GM18511 (cell line): ENCODE measurements at regions not wholly inside any gene's neighbourhood (a gene's known extent, or its start where the extent isn't known, plus 50 kb on each side); places are given as distances from the start of the nearest gene placed in this dataset.
"Not testable (repeated sequence)": the region's sequence is repeated elsewhere in the genome, so short reads cannot be mapped to it uniquely, and the experiment has no call there.

Experiments used
- ATAC-seq: cut with Tn5 transposase; IDR thresholded peaks from one replicate; pipeline ENCODE4 v1.9.1; 2021; ENCODE audit warnings: mild to moderate bottlenecking, moderate library complexity; ENCODE audit not compliant: unreplicated experiment

GRCh38 chr14:106522118-106522517 is 995.7 kb downstream of the TMEM121 start:
- not testable (repeated sequence) for ATAC-seq

- no peak for ATAC-seq
Measured at GRCh38 chr14:106522990-106523389, 996.6 kb downstream of the TMEM121 start.

GRCh38 chr14:106528717-106529116 is 1002.3 kb downstream of the TMEM121 start:
- ATAC-seq = no peak

GRCh38 chr14:106530031-106530422 is 1003.6 kb downstream of the TMEM121 start:
- no peak for ATAC-seq

GRCh38 chr14:106530423-106531107 is 1004.2 kb downstream of the TMEM121 start:
- peak; percentile 94 for ATAC-seq

GRCh38 chr14:106537597-106537996 is 1011.2 kb downstream of the TMEM121 start:
- not testable (repeated sequence) for ATAC-seq

GRCh38 chr14:106538201-106538600 is 1011.8 kb downstream of the TMEM121 start:
- ATAC-seq = no peak

- no peak for ATAC-seq
Measured at GRCh38 chr14:106547735-106548434, 1021.5 kb downstream of the TMEM121 start.

GRCh38 chr14:106549064-106549463 is 1022.7 kb downstream of the TMEM121 start:
- no peak for ATAC-seq

GRCh38 chr14:106551265-106551664 is 1024.9 kb downstream of the TMEM121 start:
- ATAC-seq = no peak

GRCh38 chr14:106556211-106556610 is 1029.8 kb downstream of the TMEM121 start:
- ATAC-seq = not testable (repeated sequence)

GRCh38 chr14:106556665-106557289 is 1030.4 kb downstream of the TMEM121 start:
- ATAC-seq = no peak

- no peak for ATAC-seq
Measured at GRCh38 chr14:106562451-106562850, 1036.1 kb downstream of the TMEM121 start.

- ATAC-seq = no peak
Measured at GRCh38 chr14:106564058-106564643, 1037.8 kb downstream of the TMEM121 start.

GRCh38 chr14:106578481-106578880 is 1052.1 kb downstream of the TMEM121 start:
- ATAC-seq = no peak

- ATAC-seq = no peak
Measured at GRCh38 chr14:106579084-106579483, 1052.7 kb downstream of the TMEM121 start.

- no peak for ATAC-seq
Measured at GRCh38 chr14:106585692-106586091, 1059.3 kb downstream of the TMEM121 start.

- no peak for ATAC-seq
Measured at GRCh38 chr14:106586098-106586704, 1059.8 kb downstream of the TMEM121 start.

- ATAC-seq = not testable (repeated sequence)
Measured at GRCh38 chr14:106591539-106591938, 1065.2 kb downstream of the TMEM121 start.

- ATAC-seq = not testable (repeated sequence)
Measured at GRCh38 chr14:106592115-106592852, 1065.9 kb downstream of the TMEM121 start.
